Esophagus squamous epithelium (tissue), 4 donors: ENCODE measurements at regions not wholly inside any gene's neighbourhood (a gene's known extent, or its start where the extent isn't known, plus 50 kb on each side); places are given as distances from the start of the nearest gene placed in this dataset.

Experiments used
- CTCF ChIP-seq, 6 experiments: fragments of 450-650 bp in 4 of 6; fragments of 200-600 bp in 2 of 6; sonication (generic) in 2 of 6; IDR thresholded peaks; one replicate each; pipeline ENCODE4 v1.5.1; 2016 to 2019; ENCODE audit warnings: antibody characterized with exemption in 6 of 6, mild to moderate bottlenecking in 4 of 6, moderate library complexity in 4 of 6
- POLR2A ChIP-seq, 4 donors: fragments of 450-650 bp; IDR thresholded peaks; one replicate each; pipeline ENCODE4 v1.6.1; 2017; ENCODE audit warnings: antibody characterized with exemption in 4 of 4, mild to moderate bottlenecking in 4 of 4, moderate library complexity in 3 of 4

- TF ChIP-seq POLR2A (IDR thresholded peaks at IDR 0.05) (no peak), CTCF (IDR thresholded peaks at IDR 0.05) (no peak)
Measured at GRCh38 chr17:65446043-65446442, 115.4 kb downstream of the AXIN2 start.
